ENCODE measurements at regions not wholly inside any gene's neighbourhood (a gene's known extent, or its start where the extent isn't known, plus 50 kb on each side); places are given as distances from the start of the nearest gene placed in this dataset.

GRCh38 chr14:48023881-48024280, 348.5 kb upstream of the MDGA2 start:
- no peak for TF ChIP-seq CTCF (IDR thresholded peaks at IDR 0.05; ENCODE audit: low read length)
- TF ChIP-seq EZH2 (IDR thresholded peaks at IDR 0.05; ENCODE audit: borderline replicate concordance, low read length), result no peak
